A549 (cell line): ENCODE measurements at regions not wholly inside any gene's neighbourhood (a gene's known extent, or its start where the extent isn't known, plus 50 kb on each side); places are given as distances from the start of the nearest gene placed in this dataset.

Experiments
- ATAC-seq, 2 experiments: fragments of 200-7000 bp in 1 of 2; fragments of >200 bp in 1 of 2; cut with Nextera tagmentation in 1 of 2; cut with Tn5 transposase in 1 of 2; 3 replicates each; pipeline versions ENCODE4 v1.8.0 to v1.9.1; 2018 to 2020; ENCODE audit warnings: mild to moderate bottlenecking in 1 of 2, moderate library complexity in 1 of 2
- CTCF ChIA-PET: fragments of 300-600 bp; sonication (Branson Sonifier 250); formaldehyde crosslinking; extraction: SDS; loops from one replicate; lab custom pipeline; 2021; ENCODE audit warnings: antibody characterized with exemption, inconsistent platforms; lab: Yijun Ruan, JAX
- POLR2A ChIA-PET: fragments of 350-600 bp; formaldehyde crosslinking; extraction: SDS; loops from one replicate; lab custom pipeline; 2021; ENCODE audit warnings: antibody characterized with exemption, inconsistent platforms; lab: Yijun Ruan, JAX
- DNase-seq, 2 experiments: peaks; one replicate each; pipeline versions ENCODE4 v3.0.0 to v3.0.0-alpha.2; 2011 to 2016; ENCODE audit warnings: low read depth in 1 of 2, low spot score in 1 of 2
- FAIRE-seq: peaks from 2 replicates; lab custom pipeline; 2011; peaks lifted over from hg19 to GRCh38; lab: Jason Lieb, UNC
- H3K27ac ChIP-seq, 2 experiments: fragments of >200 bp; sonication (Bioruptor Twin); formaldehyde crosslinking; 3 replicates each; pipeline ENCODE4 v1.5.1; 2016 to 2017
- H3K4me1 ChIP-seq: fragments of >200 bp; sonication (Bioruptor Twin); formaldehyde crosslinking; 3 replicates; pipeline ENCODE4 v1.6.1; 2016
- H3K4me2 ChIP-seq: fragments of >200 bp; sonication (Bioruptor Twin); formaldehyde crosslinking; 3 replicates; pipeline ENCODE4 v1.6.1; 2016
- H3K4me3 ChIP-seq: fragments of >200 bp; sonication (Bioruptor Twin); formaldehyde crosslinking; 3 replicates; pipeline ENCODE4 v1.5.1; 2016
- H3K9me3 ChIP-seq: fragments of >200 bp; sonication (Bioruptor Twin); formaldehyde crosslinking; 3 replicates; pipeline ENCODE4 v1.6.1; 2016
- ATOH8 ChIP-seq: fragments of 250-450 bp; sonication (Bioruptor Pico); IDR thresholded peaks from 2 replicates; pipeline ENCODE4 v1.5.0; 2020; ENCODE audit warnings: low read depth, mild to moderate bottlenecking, moderate library complexity
- E2F6 ChIP-seq: IDR thresholded peaks from 2 replicates; pipeline ENCODE4 v1.6.1; 2012; ENCODE audit warnings: low read depth, borderline replicate concordance
- EHMT2 ChIP-seq: fragments of 200-600 bp; sonication (generic); IDR thresholded peaks from 2 replicates; pipeline ENCODE4 v1.6.1; 2016; ENCODE audit warnings: antibody characterized with exemption, low read depth, mild to moderate bottlenecking, moderate library complexity
- EP300 ChIP-seq, 2 experiments: fragments of >200 bp; sonication (Bioruptor Twin); formaldehyde crosslinking; IDR thresholded peaks; 2 replicates in 1 of 2; 3 replicates in 1 of 2; pipeline ENCODE4 v1.6.1; 2016 to 2017
- HES2 ChIP-seq: fragments of >200 bp; sonication (Bioruptor Twin); formaldehyde crosslinking; IDR thresholded peaks from 2 replicates; pipeline ENCODE4 v1.6.1; 2016
- HEYL ChIP-seq: fragments of 250-450 bp; sonication (Bioruptor Pico); IDR thresholded peaks from 2 replicates; pipeline ENCODE4 v1.8.0; 2021; ENCODE audit warnings: mild to moderate bottlenecking, moderate library complexity
- HMGXB4 ChIP-seq: fragments of 250-450 bp; sonication (Bioruptor Pico); IDR thresholded peaks from 2 replicates; pipeline ENCODE4 v1.5.0; 2021; ENCODE audit warnings: mild to moderate bottlenecking, moderate library complexity, borderline replicate concordance
- HOXA7 ChIP-seq: fragments of 250-450 bp; sonication (Bioruptor Pico); IDR thresholded peaks from 2 replicates; pipeline ENCODE4 v1.5.0; 2020; ENCODE audit warnings: mild to moderate bottlenecking, moderate library complexity
- JUNB ChIP-seq: fragments of >200 bp; sonication (Bioruptor Twin); formaldehyde crosslinking; IDR thresholded peaks from 2 replicates; pipeline ENCODE4 v1.6.1; 2016
- KDM5A ChIP-seq: fragments of 200-600 bp; sonication (generic); IDR thresholded peaks from 2 replicates; pipeline ENCODE4 v1.6.1; 2016; ENCODE audit warnings: antibody characterized with exemption, mild to moderate bottlenecking
- MAX ChIP-seq: IDR thresholded peaks from 2 replicates; pipeline ENCODE4 v1.6.1; 2012
- PBX3 ChIP-seq: IDR thresholded peaks from 2 replicates; pipeline ENCODE4 v1.6.1; 2012
- POLR2AphosphoS2 ChIP-seq: conservative IDR thresholded peaks from 2 replicates; pipeline ENCODE4 v1.6.1; 2012; ENCODE audit warnings: low read length, improper control_type of control experiment, inconsistent platforms
- RARB ChIP-seq: fragments of 250-450 bp; sonication (Bioruptor Pico); IDR thresholded peaks from 2 replicates; pipeline ENCODE4 v1.8.0; 2021; ENCODE audit warnings: mild to moderate bottlenecking, moderate library complexity
- RCOR1 ChIP-seq: fragments of 150-350 bp; IDR thresholded peaks from 2 replicates; pipeline ENCODE4 v1.6.1; 2014; ENCODE audit warnings: antibody characterized with exemption, low read length, low read depth
- RFX5 ChIP-seq: fragments of 450-650 bp; IDR thresholded peaks from 2 replicates; pipeline ENCODE4 v1.7.1; 2014; ENCODE audit warnings: antibody characterized with exemption, mild to moderate bottlenecking, moderate library complexity
- RNF2 ChIP-seq: fragments of 200-600 bp; sonication (generic); IDR thresholded peaks from 2 replicates; pipeline ENCODE4 v1.6.1; 2016; ENCODE audit warnings: low read depth, mild to moderate bottlenecking, antibody characterized with exemption, moderate library complexity, borderline replicate concordance
- TP53 ChIP-seq: fragments of 250-450 bp; sonication (Bioruptor Pico); IDR thresholded peaks from 2 replicates; pipeline ENCODE4 v1.5.0; 2021; ENCODE audit warnings: mild to moderate bottlenecking, moderate library complexity
- ZFP36 ChIP-seq: fragments of 450-650 bp; IDR thresholded peaks from 2 replicates; pipeline ENCODE4 v1.6.1; 2014; ENCODE audit warnings: borderline replicate concordance; ENCODE audit not compliant: partially characterized antibody
- ZSCAN20 ChIP-seq: fragments of 250-450 bp; sonication (Bioruptor Pico); IDR thresholded peaks from 2 replicates; pipeline ENCODE4 v1.8.0; 2022; ENCODE audit warnings: mild to moderate bottlenecking, moderate library complexity
- WGBS: methylation state at CpG from one replicate; pipeline ENCODE4 v1.1.6; 2017; ENCODE audit errors: missing lambda C conversion rate; 5-methylcytosine and 5-hydroxymethylcytosine counted together

- CTCF ChIA-PET, result no interaction called here
- WGBS, result 77% methylated on average over 3 of the region's 3 CpGs
- Histone ChIP-seq H3K4me2 (no peak overlapping the region), H3K4me1 (no peaks in the 10 kb centered on the region), H3K27ac (no peak overlapping the region), H3K4me3 (no peak overlapping the region), H3K9me3 (no peaks in the 10 kb centered on the region)
- no peak for ATAC-seq
- POLR2A ChIA-PET, result no interaction called here
- TF ChIP-seq RCOR1 (no peak), HMGXB4 (CRISPR knock-in tag) (no peak), ATOH8 (CRISPR knock-in tag) (no peak), POLR2AphosphoS2 (no peak), HES2 (no peak)
- FAIRE-seq, result no peak
- no peak for DNase-seq
Measured at GRCh38 chr6:145228962-145229582, 506.2 kb downstream of the EPM2A start.

GRCh38 chr6:145233955-145234354, 501.4 kb downstream of the EPM2A start:
- H3K4me1 ChIP-seq, result 0 out of 3 replicates have a peak, but pooled peaks cover under 1% of the 10 kb centered on the region
- CTCF ChIA-PET, result interaction anchor here (1.9 kb wide), 1 partner anchor 11 kb away, joined by 5 read pairs; no protein-coding TSS in a partner anchor
- POLR2A ChIA-PET, result no interaction called here
- ATAC-seq, result no peak
- TF ChIP-seq TP53 (CRISPR knock-in tag) (no peak), RFX5 (no peak), EHMT2 (no peak), KDM5A (no peak), RARB (CRISPR knock-in tag) (no peak)
- H3K4me2 ChIP-seq, result no peak overlapping the region
- H3K4me3 ChIP-seq, result no peak overlapping the region
- H3K27ac ChIP-seq, result no peak overlapping the region
- DNase-seq, result no peak
- FAIRE-seq, result no peak
- WGBS, result 87% methylated on average over 2 of the region's 2 CpGs
- H3K9me3 ChIP-seq, result no peaks in the 10 kb centered on the region

- FAIRE-seq (no peak), DNase-seq (no peak), ATAC-seq (no peak)
- 38% methylated on average over 1 of the region's 1 CpG for WGBS
- Histone ChIP-seq H3K27ac (no peak overlapping the region), H3K4me2 (no peak overlapping the region), H3K4me1 (0 out of 3 replicates have a peak, but pooled peaks cover 3% of the 10 kb centered on the region), H3K9me3 (no peaks in the 10 kb centered on the region), H3K4me3 (no peak overlapping the region)
- ChIA-PET CTCF (interaction anchor here (1.9 kb wide), 1 partner anchor 10 kb away, joined by 5 read pairs; no protein-coding TSS in a partner anchor), POLR2A (no interaction called here)
- no peak for TF ChIP-seq E2F6
- no peak for TF ChIP-seq EHMT2
- TF ChIP-seq JUNB, result no peak
- no peak for TF ChIP-seq MAX
- TF ChIP-seq RNF2, result no peak
- no peak for TF ChIP-seq HOXA7 (CRISPR knock-in tag)
- no peak for TF ChIP-seq PBX3
- no peak for TF ChIP-seq ZSCAN20 (CRISPR knock-in tag)
- no peak for TF ChIP-seq EP300 (IDR thresholded peaks at IDR 0.05)
- TF ChIP-seq ZFP36, result no peak
- TF ChIP-seq KDM5A, result no peak
- TF ChIP-seq HEYL (CRISPR knock-in tag), result no peak
Measured at GRCh38 chr6:145235207-145235606, 500.1 kb downstream of the EPM2A start.
